ENCODE measurements at regions not wholly inside any gene's neighbourhood (a gene's known extent, or its start where the extent isn't known, plus 50 kb on each side); places are given as distances from the start of the nearest gene placed in this dataset.

DNA sequence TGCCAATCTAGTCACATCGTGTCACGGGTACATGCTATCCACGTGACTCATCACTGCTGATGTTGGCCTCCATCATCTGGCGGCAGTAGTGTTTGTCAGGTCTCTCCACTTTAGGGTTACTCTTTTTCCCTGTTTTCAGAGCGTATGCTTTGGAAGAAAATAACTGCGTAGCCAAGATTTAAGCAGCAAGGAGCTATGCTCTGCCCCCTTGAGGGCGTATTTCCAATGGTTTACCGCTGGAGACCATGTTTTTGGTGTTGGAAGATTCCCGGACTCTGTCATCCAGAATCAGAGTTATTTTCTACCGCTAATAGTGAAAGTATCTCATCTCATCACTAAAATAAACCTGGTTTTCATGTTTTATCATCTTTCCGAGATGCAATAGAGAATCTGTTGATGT is 306.5 kb downstream of the C6orf118 start:
- no peaks in the 10 kb centered on the region for H3K4me1 ChIP-seq (ENCODE audit: control insufficient read depth, insufficient read depth, low read length)
- H4K5ac ChIP-seq (ENCODE audit: low read depth, low read length): no peak overlapping the region
- ChIA-PET CTCF (no interaction called here), POLR2A (ENCODE audit: unreplicated experiment) (no interaction called here)
- no peak overlapping the region for H3K18ac ChIP-seq (ENCODE audit: low read depth, low read length)
- no peaks in the 10 kb centered on the region for H3K9me1 ChIP-seq (ENCODE audit: insufficient read depth, low read length)
- no peak overlapping the region for H3K27ac ChIP-seq (ENCODE audit: insufficient read depth, low read length)
- in situ Hi-C loops (cut with MboI; ENCODE audit: low sequenced_read_pairs) (no loop called here), intact Hi-C loops (cut with micrococcal nuclease) (no loop called here), dilution Hi-C loops (cut with HindIII; ENCODE audit: low sequenced_read_pairs, unreplicated experiment) (no loop called here)
- H3K14ac ChIP-seq (replicated peaks; ENCODE audit: low read depth, low read length): no peak overlapping the region
- H2BK5ac ChIP-seq (ENCODE audit: low read depth, low read length, poor library complexity, severe bottlenecking): no peak overlapping the region
- DNase-seq (no peak), ATAC-seq (ENCODE audit: low read depth) (no peak)
- H2BK20ac ChIP-seq (ENCODE audit: low read depth, low read length): no peak overlapping the region
- WGBS, 2 experiments (ENCODE audit: extremely low coverage in 2 of 2, insufficient read length in 1 of 2): 83% methylated on average over 2 of the region's 11 CpGs; no CpG with 5 or more reads in 1 of the 2 experiments
- H2AFZ ChIP-seq (replicated peaks; ENCODE audit: low read length, poor library complexity): no peak overlapping the region
- H2AK5ac ChIP-seq (ENCODE audit: low read depth, low read length): no peak overlapping the region
- no peaks in the 10 kb centered on the region for H3K36me3 ChIP-seq (ENCODE audit: control insufficient read depth, insufficient read depth, low read length)
- no peak overlapping the region for H2BK15ac ChIP-seq (ENCODE audit: low read depth, low read length)
- no peaks in the 10 kb centered on the region for H3K79me1 ChIP-seq (ENCODE audit: low read depth in 1 of 2, low read length in 2 of 2)
- no TSS peak for BruUV-seq (replicated peaks)
- H3K23ac ChIP-seq (ENCODE audit: low read depth, low read length): no peak overlapping the region
- H4K91ac ChIP-seq (ENCODE audit: insufficient read depth, low read depth, low read length): no peak overlapping the region
- no peak overlapping the region for H2AK9ac ChIP-seq (replicated peaks; ENCODE audit: low read depth, low read length, poor library complexity)
- H3K4me3 ChIP-seq (ENCODE audit: insufficient read depth, low read depth, low read length): no peak overlapping the region
- peaks cover 12% of the 10 kb centered on the region for H3K9me3 ChIP-seq (ENCODE audit: control insufficient read depth, insufficient read depth, low read length)
- no peaks in the 10 kb centered on the region for H3K27me3 ChIP-seq (ENCODE audit: control insufficient read depth, insufficient read depth, low read length)
- H3K4me2 ChIP-seq (ENCODE audit: low read depth, low read length): no peak overlapping the region
- TF ChIP-seq, protein P1, sequence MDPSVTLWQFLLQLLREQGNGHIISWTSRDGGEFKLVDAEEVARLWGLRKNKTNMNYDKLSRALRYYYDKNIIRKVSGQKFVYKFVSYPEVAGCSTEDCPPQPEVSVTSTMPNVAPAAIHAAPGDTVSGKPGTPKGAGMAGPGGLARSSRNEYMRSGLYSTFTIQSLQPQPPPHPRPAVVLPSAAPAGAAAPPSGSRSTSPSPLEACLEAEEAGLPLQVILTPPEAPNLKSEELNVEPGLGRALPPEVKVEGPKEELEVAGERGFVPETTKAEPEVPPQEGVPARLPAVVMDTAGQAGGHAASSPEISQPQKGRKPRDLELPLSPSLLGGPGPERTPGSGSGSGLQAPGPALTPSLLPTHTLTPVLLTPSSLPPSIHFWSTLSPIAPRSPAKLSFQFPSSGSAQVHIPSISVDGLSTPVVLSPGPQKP (IDR thresholded peaks at IDR 0.05; ENCODE audit: borderline replicate concordance, low read depth, low read length): no peak
- TF ChIP-seq SMC3 (IDR thresholded peaks at IDR 0.05; ENCODE audit: low read depth, low read length) (no peak), MAZ (IDR thresholded peaks at IDR 0.05; ENCODE audit: borderline replicate concordance, low read depth, low read length) (no peak), BHLHE40 (IDR thresholded peaks at IDR 0.05; ENCODE audit: low read depth, low read length) (no peak), MAFK (IDR thresholded peaks at IDR 0.05; ENCODE audit: low read depth, low read length) (no peak), POLR2A (IDR thresholded peaks at IDR 0.05; ENCODE audit: low read depth, low read length) (no peak), FOS (IDR thresholded peaks at IDR 0.05; ENCODE audit: low read depth, low read length) (no peak), MXI1 (IDR thresholded peaks at IDR 0.05; ENCODE audit: borderline replicate concordance, low read depth, low read length) (no peak), USF2 (IDR thresholded peaks at IDR 0.05; ENCODE audit: low read depth, low read length) (no peak), RFX5 (IDR thresholded peaks at IDR 0.05; ENCODE audit: low read depth, low read length) (no peak), CTCF (conservative IDR thresholded peaks at IDR 0.05; ENCODE audit: low read depth, low read length) (no peak)
- no peak overlapping the region for H3K4ac ChIP-seq (ENCODE audit: low read depth, low read length)
- no peaks in the 10 kb centered on the region for H4K20me1 ChIP-seq (ENCODE audit: insufficient read depth, low read length)
- H3K56ac ChIP-seq (ENCODE audit: extremely low read depth, insufficient read depth, low read length): no peak overlapping the region
- no peak overlapping the region for H4K8ac ChIP-seq (ENCODE audit: low read depth in 2 of 2, low read length in 2 of 2)
- no peak overlapping the region for H2BK120ac ChIP-seq (ENCODE audit: low read depth, low read length)
- no peak overlapping the region for H3K9ac ChIP-seq (ENCODE audit: low read depth, low read length)

All from IMR-90 (cell line).